OCI-LY7 (cell line): ENCODE measurements at regions not wholly inside any gene's neighbourhood (a gene's known extent, or its start where the extent isn't known, plus 50 kb on each side); places are given as distances from the start of the nearest gene placed in this dataset.

Experiments used
- EZH2phosphoT487 ChIP-seq: fragments of 200-600 bp; sonication (generic); IDR thresholded peaks from 2 replicates; pipeline ENCODE4 v1.6.1; 2018; ENCODE audit warnings: low read depth, borderline replicate concordance, mild to moderate bottlenecking, mixed run types, antibody characterized with exemption, low read length, moderate library complexity, mixed read lengths
- TF ChIP-seq, protein P1 (sequence below): fragments of 200-600 bp; sonication (generic); conservative IDR thresholded peaks from 2 replicates; pipeline ENCODE4 v1.5.1; 2014; ENCODE audit warnings: mild to moderate bottlenecking, antibody characterized with exemption, low read length, moderate library complexity, mixed read lengths

- TF ChIP-seq, protein P1, sequence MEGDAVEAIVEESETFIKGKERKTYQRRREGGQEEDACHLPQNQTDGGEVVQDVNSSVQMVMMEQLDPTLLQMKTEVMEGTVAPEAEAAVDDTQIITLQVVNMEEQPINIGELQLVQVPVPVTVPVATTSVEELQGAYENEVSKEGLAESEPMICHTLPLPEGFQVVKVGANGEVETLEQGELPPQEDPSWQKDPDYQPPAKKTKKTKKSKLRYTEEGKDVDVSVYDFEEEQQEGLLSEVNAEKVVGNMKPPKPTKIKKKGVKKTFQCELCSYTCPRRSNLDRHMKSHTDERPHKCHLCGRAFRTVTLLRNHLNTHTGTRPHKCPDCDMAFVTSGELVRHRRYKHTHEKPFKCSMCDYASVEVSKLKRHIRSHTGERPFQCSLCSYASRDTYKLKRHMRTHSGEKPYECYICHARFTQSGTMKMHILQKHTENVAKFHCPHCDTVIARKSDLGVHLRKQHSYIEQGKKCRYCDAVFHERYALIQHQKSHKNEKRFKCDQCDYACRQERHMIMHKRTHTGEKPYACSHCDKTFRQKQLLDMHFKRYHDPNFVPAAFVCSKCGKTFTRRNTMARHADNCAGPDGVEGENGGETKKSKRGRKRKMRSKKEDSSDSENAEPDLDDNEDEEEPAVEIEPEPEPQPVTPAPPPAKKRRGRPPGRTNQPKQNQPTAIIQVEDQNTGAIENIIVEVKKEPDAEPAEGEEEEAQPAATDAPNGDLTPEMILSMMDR = no peak
- TF ChIP-seq EZH2phosphoT487 = no peak
These were observed 308.1 kb upstream of the FZD8 start for GRCh38 chr10:35950226-35950625.
